B cell (primary cell): ENCODE measurements at regions not wholly inside any gene's neighbourhood (a gene's known extent, or its start where the extent isn't known, plus 50 kb on each side); places are given as distances from the start of the nearest gene placed in this dataset.

ENCODE experiments used
- ATAC-seq: fragments of 200-7000 bp; cut with Tn5 transposase; one replicate; pipeline ENCODE4 v1.10.0; 2021; ENCODE audit warnings: low read depth, mild to moderate bottlenecking, moderate number of reproducible peaks, moderate library complexity
- CTCF ChIA-PET: fragments of 350-600 bp; sonication (Branson Sonifier 250); formaldehyde crosslinking; loops from one replicate; lab custom pipeline; 2021; ENCODE audit warnings: antibody characterized with exemption, inconsistent platforms; lab: Charles Lee
- POLR2A ChIA-PET: fragments of 350-600 bp; sonication (Branson Sonifier 250); formaldehyde crosslinking; loops from one replicate; lab custom pipeline; 2021; ENCODE audit warnings: antibody characterized with exemption; lab: Charles Lee
- DNase-seq: peaks from one replicate; pipeline ENCODE4 v3.0.0; 2013
- H2AFZ ChIP-seq: 2 replicates; pipeline ENCODE4 v1.6.1; 2012; ENCODE audit warnings: mild to moderate bottlenecking, low read depth, low read length; ENCODE audit not compliant: insufficient read depth, poor library complexity, severe bottlenecking
- H3K27ac ChIP-seq, 2 donors: 1 replicate in 1 of 2; 2 replicates in 1 of 2; pipeline ENCODE4 v1.5.1; 2012 to 2013; ENCODE audit warnings: low read length in 2 of 2, mild to moderate bottlenecking in 2 of 2, moderate library complexity in 1 of 2
- H3K27me3 ChIP-seq, 4 experiments: fragments of 200-600 bp in 1 of 4; sonication (generic) in 1 of 4; replicated peaks in 1 of 4; 1 replicate in 2 of 4; 2 replicates in 2 of 4; pipeline versions ENCODE4 v1.6.1 to v1.7.0; 2013 to 2016; ENCODE audit warnings: low read length in 3 of 4, mild to moderate bottlenecking in 2 of 4, mixed read lengths in 1 of 4, moderate library complexity in 1 of 4; ENCODE audit not compliant: insufficient read depth in 4 of 4, control insufficient read depth in 3 of 4; ENCODE audit errors: control extremely low read depth in 1 of 4
- H3K36me3 ChIP-seq, 2 experiments: replicated peaks in 1 of 2; 1 replicate in 1 of 2; 2 replicates in 1 of 2; pipeline versions ENCODE4 v1.6.1 to v1.7.1; 2013; ENCODE audit warnings: low read length in 1 of 2; ENCODE audit not compliant: insufficient read depth in 2 of 2, control insufficient read depth in 1 of 2; ENCODE audit errors: control extremely low read depth in 1 of 2, extremely low read depth in 1 of 2
- H3K4me1 ChIP-seq, 2 donors: fragments of 200-600 bp in 1 of 2; sonication (generic) in 1 of 2; 1 replicate in 1 of 2; 2 replicates in 1 of 2; pipeline versions ENCODE4 v1.5.1 to v1.6.1; 2013 to 2017; ENCODE audit warnings: low read length in 2 of 2; ENCODE audit not compliant: control insufficient read depth in 2 of 2, insufficient read depth in 2 of 2
- H3K4me2 ChIP-seq: replicated peaks from 2 replicates; pipeline ENCODE3; 2012; ENCODE audit warnings: mild to moderate bottlenecking, low read depth, low read length; ENCODE audit not compliant: poor library complexity, severe bottlenecking
- H3K4me3 ChIP-seq, 5 experiments: fragments of 200-600 bp in 1 of 5; sonication (generic) in 1 of 5; 1 replicate in 3 of 5; 2 replicates in 2 of 5; pipeline versions ENCODE4 v1.5.1 to v1.7.0; 2011 to 2016; ENCODE audit warnings: low read length in 4 of 5, mild to moderate bottlenecking in 4 of 5, low read depth in 2 of 5, control low read depth in 1 of 5, moderate library complexity in 1 of 5; ENCODE audit not compliant: insufficient read depth in 1 of 5; ENCODE audit errors: control extremely low read depth in 1 of 5, extremely low read depth in 1 of 5
- H3K79me2 ChIP-seq: fragments of 200-600 bp; sonication (generic); one replicate; pipeline ENCODE4 v1.6.0; 2016; ENCODE audit warnings: low read length; ENCODE audit not compliant: control insufficient read depth, insufficient read depth
- H3K9ac ChIP-seq: fragments of 200-600 bp; sonication (generic); 2 replicates; pipeline ENCODE4 v1.6.1; 2017; ENCODE audit warnings: mild to moderate bottlenecking, low read length, moderate library complexity
- H3K9me3 ChIP-seq, 3 donors: one replicate each; pipeline versions ENCODE4 v1.6.1 to v1.7.1; 2013; ENCODE audit warnings: low read length in 2 of 3; ENCODE audit not compliant: control insufficient read depth in 2 of 3, insufficient read depth in 1 of 3; ENCODE audit errors: control extremely low read depth in 1 of 3
- H4K20me1 ChIP-seq: 2 replicates; pipeline ENCODE4 v1.6.0; 2012; ENCODE audit warnings: mild to moderate bottlenecking, low read length; ENCODE audit not compliant: insufficient read depth, control insufficient read depth, poor library complexity, severe bottlenecking
- H3K27ac Mint-ChIP-seq: one replicate; pipeline ENCODE4 v1.8.0; 2021; ENCODE audit warnings: mixed read lengths
- H3K27me3 Mint-ChIP-seq: one replicate; pipeline ENCODE4 v1.8.0; 2021; ENCODE audit warnings: mixed read lengths
- H3K4me1 Mint-ChIP-seq: one replicate; pipeline ENCODE4 v1.8.0; 2021; ENCODE audit warnings: mixed read lengths
- H3K4me3 Mint-ChIP-seq: one replicate; pipeline ENCODE4 v1.8.0; 2021; ENCODE audit warnings: mixed read lengths
- H3K9me3 Mint-ChIP-seq: one replicate; pipeline ENCODE4 v1.8.0; 2022; ENCODE audit warnings: mixed read lengths; ENCODE audit not compliant: insufficient read depth
- CTCF ChIP-seq: fragments of 200-600 bp; IDR thresholded peaks from one replicate; pipeline ENCODE4 v1.8.0; 2022; ENCODE audit warnings: antibody characterized with exemption, mild to moderate bottlenecking
- EZH2 ChIP-seq: IDR thresholded peaks from 2 replicates; pipeline ENCODE4 v1.6.1; 2012; ENCODE audit warnings: borderline replicate concordance, low read depth, mild to moderate bottlenecking, moderate library complexity, low read length; ENCODE audit not compliant: insufficient read depth, poor library complexity, severe bottlenecking
- WGBS: methylation state at CpG from one replicate; pipeline ENCODE4 v1.1.5; 2013; ENCODE audit warnings: missing lambda C conversion rate; ENCODE audit not compliant: insufficient coverage; 5-methylcytosine and 5-hydroxymethylcytosine counted together
- intact Hi-C: fragments of 100-400 bp; cut with micrococcal nuclease; formaldehyde crosslinking; loops from one replicate; pipeline ENCODE4 v1.10.0; 2022

GRCh38 chr2:18792226-18792629 lies 202.9 kb upstream of the NT5C1B start:
- H3K27me3 Mint-ChIP-seq = no peaks in the 10 kb centered on the region
- Histone ChIP-seq H4K20me1 (no peaks in the 10 kb centered on the region), H3K9me3 (no peaks in the 10 kb centered on the region), H3K4me2 (no peak overlapping the region), H3K4me3 (no peak overlapping the region), H3K27me3 (no peaks in the 10 kb centered on the region), H3K36me3 (no peaks in the 10 kb centered on the region), H3K27ac (no peak overlapping the region), H2AFZ (no peak overlapping the region), H3K79me2 (no peaks in the 10 kb centered on the region), H3K4me1 (no peaks in the 10 kb centered on the region), H3K9ac (no peak overlapping the region)
- no peak for TF ChIP-seq CTCF
- H3K27ac Mint-ChIP-seq = no peak overlapping the region
- intact Hi-C loops = no loop called here
- ChIA-PET POLR2A (no interaction called here), CTCF (no interaction called here)
- H3K4me1 Mint-ChIP-seq = no peaks in the 10 kb centered on the region
- ATAC-seq (no peak), DNase-seq (no peak)
- no peak overlapping the region for H3K4me3 Mint-ChIP-seq
- no peaks in the 10 kb centered on the region for H3K9me3 Mint-ChIP-seq
- 88% methylated on average over 2 of the region's 3 CpGs for WGBS

- Histone ChIP-seq H3K36me3 (no peaks in the 10 kb centered on the region), H3K79me2 (no peaks in the 10 kb centered on the region), H3K4me3 (no peak overlapping the region), H4K20me1 (no peaks in the 10 kb centered on the region), H3K4me1 (no peaks in the 10 kb centered on the region), H3K9me3 (no peaks in the 10 kb centered on the region), H3K9ac (no peak overlapping the region), H2AFZ (no peak overlapping the region), H3K27ac (no peak overlapping the region), H3K27me3 (no peaks in the 10 kb centered on the region), H3K4me2 (no peak overlapping the region)
- Mint-ChIP-seq H3K27me3 (no peaks in the 10 kb centered on the region), H3K4me3 (no peak overlapping the region), H3K9me3 (no peaks in the 10 kb centered on the region), H3K4me1 (no peaks in the 10 kb centered on the region), H3K27ac (no peak overlapping the region)
- TF ChIP-seq CTCF (no peak), EZH2 (no peak)
- intact Hi-C loops = no loop called here
- ATAC-seq = no peak
- WGBS = 89% methylated on average over 5 of the region's 9 CpGs
- DNase-seq = no peak
- CTCF ChIA-PET = no interaction called here
- POLR2A ChIA-PET = no interaction called here
Observed at GRCh38 chr2:18791172-18791797, 201.9 kb upstream of the NT5C1B start.
